ENCODE measurements at regions not wholly inside any gene's neighbourhood (a gene's known extent, or its start where the extent isn't known, plus 50 kb on each side); places are given as distances from the start of the nearest gene placed in this dataset.

DNA sequence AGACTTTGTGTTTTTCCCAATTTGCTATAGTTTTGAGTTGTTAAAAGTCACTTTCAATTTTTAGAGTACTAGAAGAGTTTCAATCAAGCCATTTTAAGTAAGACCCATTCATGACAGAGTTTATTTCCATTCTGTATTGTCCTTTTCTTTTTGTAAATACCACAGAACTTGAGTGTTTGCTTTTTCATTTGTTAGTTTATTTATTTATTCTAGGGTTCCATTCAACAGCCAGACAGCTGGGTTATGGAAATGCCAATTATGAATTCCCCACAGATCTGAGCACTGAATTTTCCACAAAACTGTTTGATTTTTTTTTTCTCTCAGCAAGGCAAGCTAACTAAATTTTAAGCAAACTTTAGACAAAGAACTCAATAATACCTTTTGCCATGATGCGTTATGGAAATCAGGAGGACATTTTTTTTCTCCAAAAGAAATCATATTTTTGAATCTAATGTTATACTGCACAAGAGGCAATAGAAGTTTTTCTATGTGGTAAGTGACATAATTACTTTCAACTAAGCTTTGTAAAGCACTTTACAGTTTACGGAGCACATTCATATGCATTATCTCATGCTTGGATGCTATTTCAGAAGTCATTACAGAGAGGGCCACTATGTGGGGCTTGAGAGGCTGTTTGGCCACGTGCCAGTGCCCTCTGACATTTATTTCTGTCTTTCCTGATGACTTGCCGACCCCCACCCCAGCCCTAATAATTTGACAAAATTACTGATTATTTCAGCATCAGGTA, 181.5 kb downstream of the VRK1 start:
- H3K9me2 ChIP-seq, result no peaks in the 10 kb centered on the region
- peaks cover 9% of the 10 kb centered on the region; the same call in 1 of the 2 replicates for H3K9me3 ChIP-seq
- no peak overlapping the region for H2AFZ ChIP-seq (ENCODE audit: low read depth)
- no peak overlapping the region for H3K4me3 ChIP-seq (ENCODE audit: low read depth in 2 of 2, low read length in 1 of 2)
- ChIA-PET CTCF (interaction anchor here (0.7 to 1.5 kb wide), 3 partner anchors 13 to 238 kb away, joined by 3 to 4 read pairs (median 3); no protein-coding TSS in a partner anchor), POLR2A (no interaction called here)
- DNase-seq, result no peak
- H3K79me2 ChIP-seq (ENCODE audit: insufficient read depth), result no peaks in the 10 kb centered on the region
- H3K36me3 ChIP-seq (replicated peaks in 1 of 2; ENCODE audit: control insufficient read depth in 1 of 2, insufficient read depth in 2 of 2, low read length in 1 of 2), result no peaks in the 10 kb centered on the region
- H3K9ac ChIP-seq, result no peak overlapping the region
- WGBS (ENCODE audit: low lambda C conversion rate), result 24% methylated on average over 4 of the region's 4 CpGs
- H4K20me1 ChIP-seq (ENCODE audit: insufficient read depth), result no peaks in the 10 kb centered on the region
- TF ChIP-seq RXRA (IDR thresholded peaks at IDR 0.05; ENCODE audit: borderline replicate concordance, low read depth) (no peak), JUND (IDR thresholded peaks at IDR 0.05) (no peak), TAF1 (IDR thresholded peaks at IDR 0.05; ENCODE audit: borderline replicate concordance, low read depth, low read length) (no peak), SIN3A (IDR thresholded peaks at IDR 0.05; ENCODE audit: borderline replicate concordance, low read depth, low read length) (no peak), NRF1 (IDR thresholded peaks at IDR 0.05; ENCODE audit: low read depth, low read length) (no peak), GATA2 (CRISPR knock-in tag; IDR thresholded peaks at IDR 0.05) (no peak), GABPA (IDR thresholded peaks at IDR 0.05; ENCODE audit: low read depth) (no peak), RFX5 (IDR thresholded peaks at IDR 0.05; ENCODE audit: low read length) (no peak), EP300 (IDR thresholded peaks at IDR 0.05; ENCODE audit: borderline replicate concordance in 1 of 2, low read depth in 1 of 2, low read length in 1 of 2) (no peak), RCOR1 (IDR thresholded peaks at IDR 0.05; ENCODE audit: low read length) (no peak)
- TF ChIP-seq, protein P1, sequence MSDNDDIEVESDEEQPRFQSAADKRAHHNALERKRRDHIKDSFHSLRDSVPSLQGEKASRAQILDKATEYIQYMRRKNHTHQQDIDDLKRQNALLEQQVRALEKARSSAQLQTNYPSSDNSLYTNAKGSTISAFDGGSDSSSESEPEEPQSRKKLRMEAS (IDR thresholded peaks at IDR 0.05; ENCODE audit: low read depth), result no peak
- TF ChIP-seq, protein P2, sequence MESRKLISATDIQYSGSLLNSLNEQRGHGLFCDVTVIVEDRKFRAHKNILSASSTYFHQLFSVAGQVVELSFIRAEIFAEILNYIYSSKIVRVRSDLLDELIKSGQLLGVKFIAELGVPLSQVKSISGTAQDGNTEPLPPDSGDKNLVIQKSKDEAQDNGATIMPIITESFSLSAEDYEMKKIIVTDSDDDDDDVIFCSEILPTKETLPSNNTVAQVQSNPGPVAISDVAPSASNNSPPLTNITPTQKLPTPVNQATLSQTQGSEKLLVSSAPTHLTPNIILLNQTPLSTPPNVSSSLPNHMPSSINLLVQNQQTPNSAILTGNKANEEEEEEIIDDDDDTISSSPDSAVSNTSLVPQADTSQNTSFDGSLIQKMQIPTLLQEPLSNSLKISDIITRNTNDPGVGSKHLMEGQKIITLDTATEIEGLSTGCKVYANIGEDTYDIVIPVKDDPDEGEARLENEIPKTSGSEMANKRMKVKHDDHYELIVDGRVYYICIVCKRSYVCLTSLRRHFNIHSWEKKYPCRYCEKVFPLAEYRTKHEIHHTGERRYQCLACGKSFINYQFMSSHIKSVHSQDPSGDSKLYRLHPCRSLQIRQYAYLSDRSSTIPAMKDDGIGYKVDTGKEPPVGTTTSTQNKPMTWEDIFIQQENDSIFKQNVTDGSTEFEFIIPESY (IDR thresholded peaks at IDR 0.05; ENCODE audit: borderline replicate concordance, low read depth), result no peak
- TF ChIP-seq, protein P3, sequence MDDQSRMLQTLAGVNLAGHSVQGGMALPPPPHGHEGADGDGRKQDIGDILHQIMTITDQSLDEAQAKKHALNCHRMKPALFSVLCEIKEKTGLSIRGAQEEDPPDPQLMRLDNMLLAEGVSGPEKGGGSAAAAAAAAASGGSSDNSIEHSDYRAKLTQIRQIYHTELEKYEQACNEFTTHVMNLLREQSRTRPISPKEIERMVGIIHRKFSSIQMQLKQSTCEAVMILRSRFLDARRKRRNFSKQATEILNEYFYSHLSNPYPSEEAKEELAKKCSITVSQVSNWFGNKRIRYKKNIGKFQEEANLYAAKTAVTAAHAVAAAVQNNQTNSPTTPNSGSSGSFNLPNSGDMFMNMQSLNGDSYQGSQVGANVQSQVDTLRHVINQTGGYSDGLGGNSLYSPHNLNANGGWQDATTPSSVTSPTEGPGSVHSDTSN (IDR thresholded peaks at IDR 0.05), result no peak
- TF ChIP-seq, protein P4, sequence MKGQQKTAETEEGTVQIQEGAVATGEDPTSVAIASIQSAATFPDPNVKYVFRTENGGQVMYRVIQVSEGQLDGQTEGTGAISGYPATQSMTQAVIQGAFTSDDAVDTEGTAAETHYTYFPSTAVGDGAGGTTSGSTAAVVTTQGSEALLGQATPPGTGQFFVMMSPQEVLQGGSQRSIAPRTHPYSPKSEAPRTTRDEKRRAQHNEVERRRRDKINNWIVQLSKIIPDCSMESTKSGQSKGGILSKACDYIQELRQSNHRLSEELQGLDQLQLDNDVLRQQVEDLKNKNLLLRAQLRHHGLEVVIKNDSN (IDR thresholded peaks at IDR 0.05; ENCODE audit: borderline replicate concordance, low read depth), result no peak
- H3K27me3 ChIP-seq (ENCODE audit: insufficient read depth), result no peaks in the 10 kb centered on the region
- H3K27ac ChIP-seq (ENCODE audit: low read depth in 2 of 2, low read length in 1 of 2), result no peak overlapping the region
- H3F3A ChIP-seq (replicated peaks; ENCODE audit: insufficient read depth), result no peaks in the 10 kb centered on the region
- no peak overlapping the region for H3K4me2 ChIP-seq
- peaks cover 0 to 4% of the 10 kb centered on the region in 2 experiments; a peak in 3 of 4 replicates for H3K4me1 ChIP-seq (ENCODE audit: control insufficient read depth in 1 of 2, insufficient read depth in 2 of 2, low read depth in 1 of 2, low read length in 1 of 2)

Measured in SK-N-SH (cell line).